NCI-H1417 (cell line): ENCODE measurements at regions not wholly inside any gene's neighbourhood (a gene's known extent, or its start where the extent isn't known, plus 50 kb on each side); places are given as distances from the start of the nearest gene placed in this dataset.

Experiments used
- DNase-seq, 3 experiments: peaks; one replicate each; lab custom pipeline; 2025; lab: John Stamatoyannopoulos, UW

- DNase-seq: no peak
These were observed 61.5 kb upstream of the HEPHL1 start for GRCh38 chr11:93959663-93960062.

- DNase-seq: no peak
These were observed 58.1 kb upstream of the HEPHL1 start for GRCh38 chr11:93963072-93963471.

- no peak for DNase-seq
These were observed 53.9 kb upstream of the HEPHL1 start for GRCh38 chr11:93967258-93967657.

DNA sequence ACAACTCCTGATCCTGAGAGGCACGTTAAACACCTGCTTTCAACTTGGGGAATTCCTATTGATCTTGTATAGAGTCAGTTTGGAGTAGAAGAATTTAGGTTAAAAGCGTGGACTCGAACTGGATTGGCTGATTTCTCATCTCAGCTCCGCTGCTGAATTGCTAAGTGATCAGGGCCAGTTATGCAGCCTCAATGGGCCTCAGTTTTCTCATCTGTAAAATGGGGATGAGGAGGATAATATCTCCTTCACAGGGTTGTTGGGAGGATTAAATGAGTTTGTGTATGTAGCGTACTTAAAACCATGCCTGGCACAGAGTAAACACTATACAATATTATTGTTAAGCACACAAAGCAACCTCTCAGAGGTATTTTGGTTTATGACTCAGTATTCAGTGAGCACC, 53.2 kb upstream of the HEPHL1 start:
- DNase-seq: no peak

GRCh38 chr11:93969925-93970922, 50.9 kb upstream of the HEPHL1 start:
- no peak for DNase-seq
